ENCODE measurements at regions not wholly inside any gene's neighbourhood (a gene's known extent, or its start where the extent isn't known, plus 50 kb on each side); places are given as distances from the start of the nearest gene placed in this dataset.

GRCh38 chr21:35375115-35375514 lies 326.0 kb upstream of the RUNX1 start (continued):
- TF ChIP-seq BCL3 (IDR thresholded peaks at IDR 0.05) (no peak), FOSL2 (IDR thresholded peaks at IDR 0.05) (no peak), FOSL2 (CRISPR knock-in tag; IDR thresholded peaks at IDR 0.05) (no peak), CTCF (IDR thresholded peaks at IDR 0.05) (no peak), ELK1 (IDR thresholded peaks at IDR 0.05; ENCODE audit: low read depth, low read length) (no peak), E2F6 (IDR thresholded peaks at IDR 0.05; ENCODE audit: borderline replicate concordance, low read depth) (no peak), TFCP2L1 (CRISPR knock-in tag; IDR thresholded peaks at IDR 0.05) (no peak), KDM1A (IDR thresholded peaks at IDR 0.05; ENCODE audit: low read depth) (no peak)

GRCh38 chr21:35373998-35374397 lies 324.9 kb upstream of the RUNX1 start:
- TF ChIP-seq REST (IDR thresholded peaks at IDR 0.05) (no peak), RNF2 (IDR thresholded peaks at IDR 0.05; ENCODE audit: borderline replicate concordance, low read depth) (no peak), HMGXB4 (CRISPR knock-in tag; IDR thresholded peaks at IDR 0.05; ENCODE audit: borderline replicate concordance) (no peak), MAZ (IDR thresholded peaks at IDR 0.05; ENCODE audit: borderline replicate concordance, low read depth, low read length) (no peak), JUN (IDR thresholded peaks at IDR 0.05) (no peak), TFCP2L1 (CRISPR knock-in tag; IDR thresholded peaks at IDR 0.05) (no peak), SMC3 (IDR thresholded peaks at IDR 0.05) (no peak), PHF8 (IDR thresholded peaks at IDR 0.05; ENCODE audit: borderline replicate concordance, low read depth) (no peak)
- ChIA-PET POLR2A (no interaction called here), CTCF (interaction anchor here (0.5 to 1.2 kb wide), 2 partner anchors 12 to 437 kb away, joined by 3 read pairs; no protein-coding TSS in a partner anchor)
- 79% methylated on average over 2 of the region's 2 CpGs for WGBS (ENCODE audit: missing lambda C conversion rate)
- H3K4me3 ChIP-seq, result no peak overlapping the region
- DNase-seq (ENCODE audit: low read depth in 1 of 2, low spot score in 1 of 2) (no peak), ATAC-seq (no peak), FAIRE-seq (no peak)
- no peaks in the 10 kb centered on the region for H3K4me1 ChIP-seq
- H3K9me3 ChIP-seq, result no peaks in the 10 kb centered on the region
- no peak overlapping the region for H3K27ac ChIP-seq
- H3K4me2 ChIP-seq, result no peak overlapping the region

Measured in A549 (cell line).